Naive thymus-derived CD8-positive, alpha-beta T cell (primary cell): ENCODE measurements at regions not wholly inside any gene's neighbourhood (a gene's known extent, or its start where the extent isn't known, plus 50 kb on each side); places are given as distances from the start of the nearest gene placed in this dataset.

ENCODE experiments used
- ATAC-seq, 2 donors: fragments of 150-1000 bp; cut with Tn5 transposase in 1 of 2; sonication (Bioruptor Pico), chemical (Tn5 transposase) in 1 of 2; 1 replicate in 1 of 2; 2 replicates in 1 of 2; pipeline ENCODE4 v1.10.0; 2021; ENCODE audit warnings: mild to moderate bottlenecking in 2 of 2, moderate library complexity in 2 of 2
- POLR2A ChIA-PET: fragments of 350-600 bp; sonication (Branson Sonifier 250); formaldehyde crosslinking; loops from one replicate; lab custom pipeline; 2021; ENCODE audit warnings: antibody characterized with exemption; lab: Charles Lee
- DNase-seq, 10 donors: peaks; one replicate each; pipeline versions ENCODE4 v3.0.0 to v3.0.0-alpha.2; 2020 to 2022
- H3K27ac Mint-ChIP-seq, 10 donors: one replicate each; pipeline ENCODE4 v1.8.0; 2020 to 2022; ENCODE audit warnings: mild to moderate bottlenecking in 10 of 10, mixed read lengths in 10 of 10, moderate library complexity in 4 of 10, inconsistent platforms in 1 of 10
- H3K27me3 Mint-ChIP-seq, 5 donors: one replicate each; pipeline ENCODE4 v1.8.0; 2021 to 2022; ENCODE audit warnings: mixed read lengths in 5 of 5
- H3K36me3 Mint-ChIP-seq, 3 donors: one replicate each; pipeline ENCODE4 v1.8.0; 2020 to 2022; ENCODE audit warnings: mixed read lengths in 3 of 3, mild to moderate bottlenecking in 2 of 3, inconsistent platforms in 1 of 3
- H3K4me1 Mint-ChIP-seq, 4 donors: one replicate each; pipeline ENCODE4 v1.8.0; 2021 to 2022; ENCODE audit warnings: mixed read lengths in 4 of 4
- H3K4me3 Mint-ChIP-seq, 10 donors: one replicate each; pipeline ENCODE4 v1.8.0; 2020 to 2022; ENCODE audit warnings: mild to moderate bottlenecking in 10 of 10, mixed read lengths in 10 of 10, moderate library complexity in 6 of 10, inconsistent platforms in 1 of 10
- H3K9me3 Mint-ChIP-seq, 9 donors: one replicate each; pipeline ENCODE4 v1.8.0; 2020 to 2022; ENCODE audit warnings: mixed read lengths in 9 of 9, mild to moderate bottlenecking in 3 of 9, inconsistent platforms in 1 of 9, moderate library complexity in 1 of 9

DNA sequence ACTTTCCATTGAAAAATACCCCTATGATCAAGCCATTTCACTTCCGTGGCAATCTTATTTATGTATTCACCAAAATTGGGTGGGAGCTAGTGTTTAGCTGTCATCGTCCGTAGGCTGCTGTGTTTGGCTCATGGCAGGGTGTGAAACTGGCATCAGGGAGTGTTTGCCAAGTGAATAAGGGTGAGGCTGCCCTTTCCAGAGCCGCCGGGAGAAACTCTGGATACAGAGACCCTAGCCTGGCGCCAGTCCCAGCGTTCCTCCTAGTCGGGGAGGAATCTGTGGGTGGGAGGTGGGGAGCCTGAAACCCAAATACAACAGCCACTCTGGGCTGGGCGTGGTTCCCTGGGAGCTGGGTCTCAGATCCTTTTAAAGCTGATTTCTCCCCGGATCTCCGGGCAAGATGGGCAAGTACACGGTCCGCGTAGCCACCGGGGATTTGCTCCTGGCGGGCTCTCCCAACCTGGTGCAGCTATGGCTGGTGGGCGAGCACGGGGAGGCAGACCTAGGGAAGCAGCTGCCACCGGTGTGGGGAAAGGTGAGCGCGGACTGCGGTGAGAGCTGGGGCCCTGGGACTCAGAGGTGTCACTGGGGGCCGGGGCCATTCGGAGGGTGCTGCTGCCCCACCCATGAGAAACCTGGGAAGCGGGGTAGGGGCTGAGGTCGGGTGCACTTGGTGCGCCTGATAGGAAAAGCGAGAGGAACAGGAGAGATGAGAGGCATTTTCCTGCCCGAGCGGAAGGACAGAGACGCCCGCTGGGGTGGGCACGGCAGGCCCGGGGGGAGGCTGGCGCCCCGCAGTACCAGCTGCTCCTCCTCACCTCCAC, 62.1 kb upstream of the TEKT1 start:
- DNase-seq (no peak), ATAC-seq (no peak)
- Mint-ChIP-seq H3K4me1 (peaks cover 3 to 6% (median 4%) of the 10 kb centered on the region in 4 donors), H3K36me3 (peaks cover 8 to 31% (median 15%) of the 10 kb centered on the region in 3 donors), H3K9me3 (peaks cover 0 to 11% (median 6%) of the 10 kb centered on the region in 9 donors), H3K4me3 (peak overlapping the region in 3 of 10 donors; percentile 23 to 46 (median 27)), H3K27me3 (peaks cover 23 to 55% (median 46%) of the 10 kb centered on the region in 5 donors), H3K27ac (no peak overlapping the region)
- POLR2A ChIA-PET = interaction anchor here (0.6 kb wide), 1 partner anchor 264 kb away, joined by 4 read pairs; no protein-coding TSS in a partner anchor

DNA sequence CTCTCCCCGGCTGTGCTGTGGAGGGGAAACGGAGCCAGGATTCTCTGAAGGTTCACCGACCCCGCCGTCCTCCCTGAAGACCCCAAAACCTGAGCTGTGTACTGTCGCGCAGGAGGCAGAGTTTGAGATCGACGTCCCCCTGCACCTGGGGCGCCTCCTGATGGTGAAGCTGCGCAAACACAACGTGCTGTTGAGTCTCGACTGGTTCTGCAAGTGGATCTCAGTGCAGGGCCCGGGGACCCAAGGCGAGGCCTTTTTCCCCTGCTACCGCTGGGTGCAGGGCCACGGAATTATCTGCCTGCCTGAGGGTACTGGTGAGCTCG, 62.6 kb upstream of the TEKT1 start:
- Mint-ChIP-seq H3K9me3 (peaks cover 0 to 6% (median under 1%) of the 10 kb centered on the region in 9 donors), H3K27ac (no peak overlapping the region), H3K4me1 (peaks cover 3 to 6% (median 4%) of the 10 kb centered on the region in 4 donors), H3K4me3 (peak overlapping the region in 2 of 10 donors; percentile 23 to 46), H3K36me3 (peaks cover 9 to 35% (median 12%) of the 10 kb centered on the region in 3 donors), H3K27me3 (peaks cover 23 to 54% (median 43%) of the 10 kb centered on the region in 5 donors)
- ATAC-seq (peak in 1 of 2 donors; percentile 28), DNase-seq (peak in 5 of 10 donors; percentile 16 to 28 (median 25))
- POLR2A ChIA-PET = interaction anchor here (0.6 kb wide), 1 partner anchor 263 kb away, joined by 4 read pairs; no protein-coding TSS in a partner anchor

DNA sequence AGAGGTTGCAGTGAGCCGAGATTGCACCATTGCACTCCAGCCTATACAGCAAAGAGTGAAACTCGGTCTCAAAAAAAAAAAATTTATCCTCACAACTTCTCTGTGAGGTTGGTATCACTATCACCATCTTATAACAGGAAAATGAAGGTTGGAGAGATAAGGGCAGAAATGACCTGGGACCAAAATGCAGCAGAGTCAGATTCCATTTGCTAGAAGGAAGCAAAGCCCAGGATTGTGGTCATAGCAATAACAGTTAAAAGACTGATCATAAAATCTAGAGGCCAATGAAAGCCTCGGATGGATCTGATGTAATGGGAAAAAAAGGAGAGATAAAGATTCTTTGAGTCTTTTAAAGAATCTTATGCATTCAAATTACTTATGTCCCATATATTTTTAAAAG, 69.6 kb upstream of the TEKT1 start:
- Mint-ChIP-seq H3K4me3 (no peak overlapping the region), H3K27ac (peak overlapping the region in 1 of 10 donors; percentile 25), H3K36me3 (peaks cover 5 to 32% (median 12%) of the 10 kb centered on the region in 3 donors), H3K4me1 (no peaks in the 10 kb centered on the region), H3K9me3 (no peaks in the 10 kb centered on the region), H3K27me3 (peaks cover 8 to 26% (median 12%) of the 10 kb centered on the region in 5 donors)
- DNase-seq (no peak), ATAC-seq (no peak)
- POLR2A ChIA-PET = no interaction called here

DNA sequence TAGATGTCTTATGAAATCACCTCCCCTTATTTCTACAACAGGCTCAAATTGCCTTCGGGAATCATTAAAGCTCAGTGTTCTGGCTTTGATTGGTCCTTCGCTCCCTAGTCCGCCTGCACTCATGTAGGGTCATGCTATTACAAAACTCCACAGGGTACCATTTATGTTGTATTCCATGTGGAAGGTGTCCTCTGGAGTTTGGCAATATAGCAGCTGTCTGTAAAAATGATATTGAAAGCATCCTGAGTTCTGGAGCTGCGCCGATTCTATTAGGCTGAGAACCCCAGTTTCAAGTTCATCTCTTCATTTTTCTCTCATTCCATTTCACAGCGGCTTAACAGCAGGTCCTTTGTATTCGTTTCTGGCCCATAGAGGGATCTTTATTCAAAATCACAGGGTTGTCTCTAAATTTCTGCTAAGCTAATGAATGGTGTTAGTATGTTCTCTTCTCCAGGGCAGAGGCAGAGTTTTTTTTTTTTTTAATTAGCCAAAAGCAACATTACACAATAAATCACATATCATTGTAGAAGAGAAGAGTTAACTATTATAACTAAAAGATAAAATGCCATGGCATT, 71.9 kb upstream of the TEKT1 start:
- Mint-ChIP-seq H3K36me3 (peaks cover 0 to 14% (median 5%) of the 10 kb centered on the region in 3 donors), H3K27ac (no peak overlapping the region), H3K9me3 (no peaks in the 10 kb centered on the region), H3K4me1 (no peaks in the 10 kb centered on the region), H3K4me3 (no peak overlapping the region), H3K27me3 (peaks cover 0 to 10% (median 1%) of the 10 kb centered on the region in 5 donors)
- DNase-seq (no peak), ATAC-seq (no peak)
- POLR2A ChIA-PET = no interaction called here

DNA sequence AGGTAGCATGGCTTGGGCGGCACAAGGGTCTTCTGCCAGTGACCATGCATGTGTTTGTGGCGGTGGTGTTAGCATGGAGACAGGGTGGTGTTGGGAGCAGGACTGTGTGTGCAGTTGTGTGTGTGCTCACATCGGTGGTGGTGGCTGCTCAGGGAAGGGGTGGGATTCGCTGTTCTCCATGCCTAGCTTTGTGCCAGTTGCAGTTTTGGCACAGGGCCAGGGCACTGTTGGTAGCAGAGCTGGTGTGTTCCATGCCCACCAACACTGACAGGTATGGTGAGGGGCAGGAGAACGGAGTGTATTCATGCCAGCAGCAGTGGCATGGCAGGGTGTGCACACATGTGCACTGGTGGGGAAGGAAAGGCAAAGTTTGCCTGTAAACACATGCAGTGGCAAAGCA, 77.3 kb upstream of the TEKT1 start:
- ATAC-seq (no peak), DNase-seq (no peak)
- peaks cover 0 to 6% (median under 1%) of the 10 kb centered on the region in 5 donors for H3K27me3 Mint-ChIP-seq
- peaks cover 5 to 14% (median 7%) of the 10 kb centered on the region in 4 donors for H3K4me1 Mint-ChIP-seq
- no peaks in the 10 kb centered on the region for H3K9me3 Mint-ChIP-seq
- POLR2A ChIA-PET = no interaction called here
- no peak overlapping the region for H3K4me3 Mint-ChIP-seq
- no peak overlapping the region for H3K27ac Mint-ChIP-seq
- H3K36me3 Mint-ChIP-seq = no peaks in the 10 kb centered on the region

DNA sequence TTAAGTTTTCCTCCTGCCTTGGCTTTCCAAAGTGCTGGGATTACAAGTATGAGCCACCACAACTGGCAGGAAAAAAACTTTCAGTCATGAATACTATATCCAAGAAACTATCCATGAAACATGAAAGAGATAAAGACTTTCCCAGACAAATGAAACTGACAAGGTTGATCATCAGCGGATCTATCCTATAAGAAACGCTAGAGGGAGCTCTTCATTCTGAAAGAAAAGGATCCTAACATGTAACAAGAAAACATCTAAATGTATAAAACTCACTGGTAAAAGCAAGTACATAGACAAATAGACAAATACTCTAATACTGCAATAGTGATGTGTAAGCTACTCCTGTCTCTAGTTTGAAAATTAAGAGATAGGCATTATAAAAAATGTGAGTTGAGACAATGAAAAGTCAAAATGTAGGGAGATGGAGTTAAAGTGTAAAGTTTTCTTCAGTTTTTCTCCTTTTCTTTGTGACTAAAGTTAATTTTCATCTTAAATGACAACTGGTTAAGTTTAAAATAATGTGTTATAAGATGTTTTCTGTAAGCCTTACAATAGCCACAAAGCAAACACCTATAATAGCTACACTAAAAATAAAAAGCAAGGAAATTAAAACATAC, 79.6 kb upstream of the TEKT1 start:
- H3K9me3 Mint-ChIP-seq = no peaks in the 10 kb centered on the region
- no peaks in the 10 kb centered on the region for H3K36me3 Mint-ChIP-seq
- peaks cover 2 to 12% (median 3%) of the 10 kb centered on the region in 5 donors for H3K27me3 Mint-ChIP-seq
- POLR2A ChIA-PET = interaction anchor here (1.0 to 1.4 kb wide), 4 partner anchors 95 to 135 kb away, joined by 3 to 5 read pairs (median 3); partner anchors contain the start of gene SLC16A13
- H3K4me1 Mint-ChIP-seq = peaks cover 11 to 26% (median 17%) of the 10 kb centered on the region in 4 donors
- ATAC-seq (peak in 1 of 2 donors; percentile 26), DNase-seq (peak in 3 of 10 donors; percentile 48 to 52 (median 52))
- H3K4me3 Mint-ChIP-seq = no peak overlapping the region
- peak overlapping the region in 1 of 10 donors; percentile 29 for H3K27ac Mint-ChIP-seq

DNA sequence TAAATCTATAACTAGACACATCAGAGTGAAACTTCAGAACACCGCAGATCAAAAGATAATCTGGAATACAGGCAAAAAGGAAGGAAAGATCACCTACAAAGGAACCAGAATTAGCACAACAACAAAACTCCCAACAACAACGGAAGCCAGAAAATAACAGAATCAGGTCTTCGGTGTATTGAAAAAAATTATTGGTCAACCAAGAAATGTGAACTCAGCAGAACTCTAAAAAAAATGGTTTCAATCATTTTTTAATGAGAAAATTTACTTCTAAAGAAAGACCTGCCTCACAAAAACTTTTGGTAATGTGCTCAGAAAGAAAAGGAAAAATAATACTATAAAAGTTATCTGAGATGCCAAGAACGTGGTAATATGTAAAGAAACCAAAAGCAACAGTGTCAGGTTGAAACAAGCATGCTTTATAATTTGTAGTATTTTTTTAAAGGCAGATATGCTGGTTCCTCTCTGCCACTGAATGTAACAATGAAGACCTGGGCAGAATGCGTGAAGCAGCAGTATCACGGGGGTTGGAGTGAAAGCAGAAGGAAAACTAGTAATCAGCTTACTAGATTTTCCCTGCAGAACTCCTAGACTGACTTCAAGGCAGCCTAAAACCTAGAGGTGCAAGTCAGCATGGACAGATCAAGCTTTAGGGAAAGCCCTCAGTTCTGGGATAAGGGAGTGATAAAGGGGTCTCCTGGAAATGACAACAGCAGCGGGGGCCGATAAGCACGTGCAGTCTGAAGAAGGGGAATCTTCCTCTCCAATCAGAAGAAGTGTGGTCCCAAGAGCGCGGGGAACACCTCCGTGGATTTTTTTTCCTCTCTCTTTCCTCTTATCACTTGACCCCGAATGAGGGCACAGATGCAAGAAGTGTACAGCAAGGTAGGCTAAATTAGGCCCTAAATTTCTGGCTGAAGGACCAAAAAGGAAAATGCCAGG, 80.9 kb upstream of the TEKT1 start:
- H3K27me3 Mint-ChIP-seq = peaks cover 3 to 12% (median 5%) of the 10 kb centered on the region in 5 donors
- no peak for DNase-seq
- POLR2A ChIA-PET = no interaction called here
- no peak overlapping the region for H3K27ac Mint-ChIP-seq
- no peak for ATAC-seq
- H3K4me3 Mint-ChIP-seq = peak overlapping the region in 2 of 10 donors; percentile 50 to 88
- H3K36me3 Mint-ChIP-seq = no peaks in the 10 kb centered on the region
- peaks cover 11 to 26% (median 17%) of the 10 kb centered on the region in 4 donors for H3K4me1 Mint-ChIP-seq
- H3K9me3 Mint-ChIP-seq = no peaks in the 10 kb centered on the region

DNA sequence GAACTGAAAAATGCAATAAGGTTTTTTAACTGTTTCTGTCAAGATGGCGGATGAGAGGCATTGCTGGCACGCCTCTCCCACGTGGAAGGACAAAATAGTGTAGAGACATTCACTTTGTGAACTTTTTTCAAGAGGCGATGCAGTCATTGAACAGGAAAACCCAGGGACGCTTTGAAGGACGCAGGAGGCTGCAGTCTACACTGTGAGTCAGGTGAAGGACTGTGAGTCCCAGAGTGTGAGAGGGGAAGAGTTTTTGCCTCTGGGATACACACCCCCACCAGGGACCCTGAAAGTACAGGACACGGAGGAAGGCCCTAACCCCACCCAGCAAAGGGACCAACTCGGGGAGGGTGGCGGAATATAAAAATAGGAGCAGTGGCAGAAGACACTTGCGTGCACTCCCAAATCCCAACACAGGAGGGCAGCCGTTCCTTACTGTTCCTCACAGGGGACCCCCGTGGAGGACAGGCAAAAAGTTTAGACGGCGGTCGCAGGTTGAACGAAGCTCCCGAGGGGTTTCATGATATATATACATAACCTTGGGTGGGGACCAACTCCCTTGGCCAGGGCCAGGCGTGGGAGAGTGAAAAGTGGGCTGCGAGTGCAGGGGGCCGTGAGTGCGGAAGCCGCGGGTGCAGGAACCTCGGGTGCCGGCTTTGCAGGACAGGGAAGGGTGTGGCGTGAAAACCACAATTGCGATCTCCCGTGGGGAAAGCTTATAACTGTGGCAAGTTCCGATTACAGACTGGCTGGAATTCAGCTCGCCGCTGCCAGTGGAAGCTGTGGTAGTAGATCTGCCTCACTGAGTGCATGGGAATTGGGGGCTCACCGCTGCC, 82.0 kb upstream of the ALOX12 start:
- POLR2A ChIA-PET = interaction anchor here (0.6 to 1.6 kb wide), 4 partner anchors 13 to 122 kb away, joined by 3 to 10 read pairs (median 4); partner anchors contain the start of gene SLC16A13
- no peaks in the 10 kb centered on the region for H3K36me3 Mint-ChIP-seq
- H3K9me3 Mint-ChIP-seq = no peaks in the 10 kb centered on the region
- DNase-seq (peak; percentile 69 to 90 (median 79)), ATAC-seq (peak; percentile 86 to 89)
- H3K4me1 Mint-ChIP-seq = peaks cover 11 to 26% (median 17%) of the 10 kb centered on the region in 4 donors
- peaks cover 3 to 12% (median 5%) of the 10 kb centered on the region in 5 donors for H3K27me3 Mint-ChIP-seq
- H3K27ac Mint-ChIP-seq = peak overlapping the region in 8 of 10 donors; percentile 31 to 90 (median 78)
- H3K4me3 Mint-ChIP-seq = peak overlapping the region; percentile 85 to 95 (median 91)

DNA sequence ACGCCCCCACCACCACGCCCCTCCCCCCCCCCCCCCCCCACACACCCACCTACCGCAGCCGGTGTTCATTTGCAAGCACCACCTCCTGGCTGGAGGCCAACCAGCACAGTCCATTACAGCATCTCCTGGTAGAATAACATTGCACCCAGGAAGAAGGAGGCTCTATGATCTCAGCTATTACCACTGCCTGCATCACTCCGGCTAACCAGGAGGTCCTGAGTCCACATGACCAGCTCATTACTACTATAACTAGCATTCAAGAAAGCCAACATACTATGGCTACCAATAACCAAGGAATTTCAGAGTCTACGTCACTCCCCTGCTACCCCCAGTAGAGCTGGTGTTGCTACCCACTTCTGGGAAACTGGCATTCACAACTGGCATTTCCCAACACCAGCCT, 81.1 kb upstream of the ALOX12 start:
- peaks cover 11 to 26% (median 17%) of the 10 kb centered on the region in 4 donors for H3K4me1 Mint-ChIP-seq
- peak overlapping the region in 3 of 10 donors; percentile 69 to 81 (median 72) for H3K27ac Mint-ChIP-seq
- POLR2A ChIA-PET = interaction anchor here (0.6 to 1.6 kb wide), 6 partner anchors 47 to 219 kb away, joined by 3 to 10 read pairs (median 5); partner anchors contain the start of gene SLC16A13
- ATAC-seq (peak; percentile 35 to 65), DNase-seq (peak in 6 of 10 donors; percentile 9 to 75 (median 26))
- H3K36me3 Mint-ChIP-seq = no peaks in the 10 kb centered on the region
- H3K9me3 Mint-ChIP-seq = no peaks in the 10 kb centered on the region
- peak overlapping the region in 9 of 10 donors; percentile 19 to 88 (median 47) for H3K4me3 Mint-ChIP-seq
- H3K27me3 Mint-ChIP-seq = peaks cover 3 to 12% (median 5%) of the 10 kb centered on the region in 5 donors

DNA sequence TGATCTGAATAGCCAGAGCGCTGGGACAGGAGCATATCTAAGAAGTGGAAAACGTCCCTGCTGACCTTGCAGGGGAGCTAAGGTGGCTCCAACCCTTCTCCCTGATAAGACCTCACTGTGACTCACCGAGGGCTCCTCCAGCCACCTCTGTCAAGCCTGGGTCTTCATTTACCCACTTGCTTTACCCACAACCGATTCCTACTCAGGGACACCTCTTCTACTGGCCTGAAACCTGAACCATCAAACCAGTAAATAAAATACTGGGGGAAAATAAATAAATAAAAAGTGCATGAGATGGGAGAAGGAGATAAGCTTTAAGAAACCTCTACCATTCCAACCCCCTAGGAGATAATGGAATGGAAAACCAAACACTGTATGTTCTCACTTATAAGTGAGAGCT, 80.2 kb upstream of the ALOX12 start:
- H3K27ac Mint-ChIP-seq = peak overlapping the region in 2 of 10 donors; percentile 20 to 52
- POLR2A ChIA-PET = interaction anchor here (1.0 to 1.3 kb wide), 3 partner anchors 89 to 106 kb away, joined by 3 to 5 read pairs (median 3); no protein-coding TSS in a partner anchor
- no peak for ATAC-seq
- H3K4me1 Mint-ChIP-seq = peaks cover 11 to 26% (median 17%) of the 10 kb centered on the region in 4 donors
- H3K9me3 Mint-ChIP-seq = no peaks in the 10 kb centered on the region
- H3K36me3 Mint-ChIP-seq = no peaks in the 10 kb centered on the region
- peaks cover 3 to 12% (median 5%) of the 10 kb centered on the region in 5 donors for H3K27me3 Mint-ChIP-seq
- DNase-seq = no peak
- no peak overlapping the region for H3K4me3 Mint-ChIP-seq

DNA sequence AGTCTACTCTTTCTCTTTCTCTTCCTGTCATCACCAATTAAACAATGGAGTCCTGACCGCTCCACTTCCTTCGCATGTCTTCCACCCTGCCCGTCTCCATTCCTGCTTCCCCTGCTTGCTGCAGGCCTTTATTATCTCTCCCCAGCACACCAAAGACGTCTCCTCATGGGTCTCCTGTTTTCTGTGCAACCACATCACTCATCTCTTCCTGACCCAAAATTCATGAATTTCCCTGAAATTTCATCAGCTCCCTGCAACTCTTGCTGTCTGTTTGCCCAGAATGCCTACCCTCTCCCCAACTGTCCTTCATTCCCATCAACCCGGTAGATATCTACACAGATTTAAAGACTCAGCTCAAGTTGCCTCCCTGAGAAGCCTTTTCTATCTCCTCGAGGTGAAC, 76.7 kb upstream of the ALOX12 start:
- ATAC-seq = no peak
- H3K27ac Mint-ChIP-seq = no peak overlapping the region
- POLR2A ChIA-PET = no interaction called here
- H3K4me3 Mint-ChIP-seq = no peak overlapping the region
- peaks cover 2 to 6% (median 4%) of the 10 kb centered on the region in 5 donors for H3K27me3 Mint-ChIP-seq
- no peak for DNase-seq
- peaks cover 0 to 4% (median 0%) of the 10 kb centered on the region in 3 donors for H3K36me3 Mint-ChIP-seq
- no peaks in the 10 kb centered on the region for H3K9me3 Mint-ChIP-seq
- peaks cover 14 to 30% (median 23%) of the 10 kb centered on the region in 4 donors for H3K4me1 Mint-ChIP-seq
